K562 (cell line): ENCODE measurements at regions not wholly inside any gene's neighbourhood (a gene's known extent, or its start where the extent isn't known, plus 50 kb on each side); places are given as distances from the start of the nearest gene placed in this dataset.

Experiments used
- ATAC-seq: fragments of 200-7000 bp; cut with Tn5 transposase; 3 replicates; pipeline ENCODE4 v1.9.1; 2020; ENCODE audit warnings: moderate library complexity
- BruUV-seq: library from RNA; stranded (reverse); fragments of 400-500 nt; replicated peaks from 2 replicates; lab custom pipeline; 2021; lab: Mats Ljungman, UMichigan
- CTCF ChIA-PET: fragments of 300-600 bp; formaldehyde crosslinking; extraction: SDS; loops from one replicate; lab custom pipeline; 2021; ENCODE audit warnings: low intra/inter-chr PET ratio; lab: Yijun Ruan, JAX
- POLR2A ChIA-PET: fragments of 300-600, 350-650 bp; sonication (Branson Sonifier 250); formaldehyde crosslinking; extraction: SDS; loops from one replicate; lab custom pipeline; 2021; ENCODE audit warnings: antibody characterized with exemption, inconsistent platforms; lab: Yijun Ruan, JAX
- DNase-seq, 4 experiments: peaks; one replicate each; pipeline versions ENCODE4 v3.0.0 to v3.0.0-alpha.2; 2011 to 2018; ENCODE audit warnings: low spot score in 3 of 4, mixed read lengths in 3 of 4; ENCODE audit errors: extremely low read depth in 1 of 4
- FAIRE-seq: peaks from 2 replicates; lab custom pipeline; 2011; peaks lifted over from hg19 to GRCh38; lab: Jason Lieb, UNC
- H2AFZ ChIP-seq: 2 replicates; pipeline ENCODE4 v1.6.0; 2011; ENCODE audit warnings: low read depth, low read length, control low read depth, inconsistent platforms
- H3K27ac ChIP-seq: fragments of 200-600 bp; 3 replicates; pipeline ENCODE4 v1.8.0; 2011; ENCODE audit warnings: low read depth, mild to moderate bottlenecking, control low read depth, inconsistent platforms, low read length, moderate library complexity, mixed read lengths; ENCODE audit errors: extremely low read depth
- H3K27me3 ChIP-seq, 2 experiments: fragments of 300-600 bp in 1 of 2; 2 replicates in 1 of 2; 3 replicates in 1 of 2; pipeline versions ENCODE4 v1.6.0 to v1.8.0; 2011; ENCODE audit warnings: inconsistent platforms in 2 of 2, low read length in 2 of 2, mild to moderate bottlenecking in 1 of 2, mixed read lengths in 1 of 2, moderate library complexity in 1 of 2; ENCODE audit not compliant: control insufficient read depth in 2 of 2, insufficient read depth in 2 of 2
- H3K36me3 ChIP-seq: fragments of 300-600 bp; 3 replicates; pipeline ENCODE4 v1.8.0; 2011; ENCODE audit warnings: mild to moderate bottlenecking, low read length, inconsistent platforms; ENCODE audit not compliant: control insufficient read depth, insufficient read depth
- H3K4me1 ChIP-seq, 2 experiments: fragments of 200-600 bp in 1 of 2; replicated peaks in 1 of 2; 2 replicates in 1 of 2; 3 replicates in 1 of 2; pipeline versions ENCODE4 v1.5.1 to v1.8.0; 2011; ENCODE audit warnings: inconsistent platforms in 2 of 2, low read length in 2 of 2, mild to moderate bottlenecking in 1 of 2, mixed read lengths in 1 of 2, moderate library complexity in 1 of 2; ENCODE audit not compliant: control insufficient read depth in 2 of 2, insufficient read depth in 2 of 2
- H3K4me2 ChIP-seq: 2 replicates; pipeline ENCODE4 v1.6.1; 2011; ENCODE audit warnings: low read length, control low read depth, inconsistent platforms, mixed read lengths; ENCODE audit not compliant: insufficient read depth
- H3K4me3 ChIP-seq: fragments of 200-600 bp; sonication (generic), shearing (Covaris generic); 2 replicates; pipeline ENCODE4 v1.5.1; 2016; ENCODE audit warnings: control low read depth, inconsistent platforms
- H3K79me2 ChIP-seq: fragments of 200-600 bp; 3 replicates; pipeline ENCODE4 v1.8.0; 2011; ENCODE audit warnings: low read length, inconsistent platforms; ENCODE audit not compliant: control insufficient read depth, insufficient read depth
- H3K9ac ChIP-seq, 2 experiments: 2 replicates each; pipeline versions ENCODE4 v1.6.0 to v1.6.1; 2011; ENCODE audit warnings: low read depth in 2 of 2, low read length in 2 of 2, control low read depth in 1 of 2, inconsistent platforms in 1 of 2, mild to moderate bottlenecking in 1 of 2, mixed read lengths in 1 of 2; ENCODE audit not compliant: insufficient read depth in 1 of 2
- H3K9me1 ChIP-seq: one replicate; pipeline ENCODE4 v1.6.0; 2011; ENCODE audit warnings: inconsistent platforms, mild to moderate bottlenecking, low read length, moderate library complexity; ENCODE audit not compliant: control insufficient read depth, insufficient read depth
- H3K9me3 ChIP-seq: replicated peaks from 2 replicates; pipeline ENCODE4 v1.5.1; 2011; ENCODE audit warnings: low read depth, low read length, inconsistent platforms; ENCODE audit not compliant: control insufficient read depth, insufficient read depth
- H4K20me1 ChIP-seq: replicated peaks from 2 replicates; pipeline ENCODE4 v1.6.1; 2011; ENCODE audit warnings: low read length, inconsistent platforms, mixed read lengths; ENCODE audit not compliant: control insufficient read depth, insufficient read depth
- E4F1 ChIP-seq: fragments of 250-450 bp; sonication (Bioruptor Pico); IDR thresholded peaks from 2 replicates; pipeline ENCODE4 v1.5.0; 2021; ENCODE audit warnings: mild to moderate bottlenecking, borderline replicate concordance
- MAFG ChIP-seq: fragments of 450-650 bp; conservative IDR thresholded peaks from 2 replicates; pipeline ENCODE4 v1.6.1; 2016; ENCODE audit warnings: missing genetic modification characterization, missing compliant biosample characterization
- PHF8 ChIP-seq: fragments of 200-600 bp; sonication (generic); IDR thresholded peaks from 2 replicates; pipeline ENCODE4 v1.6.1; 2012; ENCODE audit warnings: mixed run types, mild to moderate bottlenecking, inconsistent platforms, low read length, moderate library complexity, borderline replicate concordance
- RNF2 ChIP-seq: sonication (generic); IDR thresholded peaks from 2 replicates; pipeline ENCODE4 v1.6.1; 2016
- SAFB ChIP-seq: fragments of 200-400 bp; formaldehyde crosslinking; IDR thresholded peaks from 2 replicates; pipeline ENCODE4 v1.6.1; 2017; ENCODE audit warnings: low read depth, low read length, borderline replicate concordance
- ZNF232 ChIP-seq: sonication (generic); formaldehyde crosslinking; IDR thresholded peaks from 2 replicates; pipeline ENCODE4 v1.8.0; 2022; ENCODE audit warnings: mild to moderate bottlenecking, missing genetic modification reagents
- ZNF274 ChIP-seq: IDR thresholded peaks from 2 replicates; pipeline ENCODE4 v1.6.1; 2011; ENCODE audit warnings: low read depth, mild to moderate bottlenecking, low read length, moderate library complexity, borderline replicate concordance
- WGBS: fragments of 100-300 bp; shearing (Covaris generic); methylation state at CpG from one replicate; pipeline ENCODE4 v1.1.6; 2016; ENCODE audit warnings: low coverage, mixed read lengths; ENCODE audit not compliant: insufficient coverage; ENCODE audit errors: missing lambda C conversion rate; 5-methylcytosine and 5-hydroxymethylcytosine counted together
- in situ Hi-C: fragments of 300-500 bp; cut with MboI; formaldehyde crosslinking; loops from 4 replicates; pipeline ENCODE4 v1.15.0; 2018; ENCODE audit warnings: inconsistent platforms, mixed read lengths
- intact Hi-C: fragments of 100-400 bp; cut with micrococcal nuclease; formaldehyde crosslinking; loops from 2 replicates; pipeline ENCODE4 v1.14.2; 2022
- TF ChIP-seq, protein P1 (sequence below): IDR thresholded peaks from 3 replicates; pipeline ENCODE4 v1.6.1; 2011; ENCODE audit warnings: borderline replicate concordance, mild to moderate bottlenecking; ENCODE audit not compliant: insufficient read length, insufficient read depth
- TF ChIP-seq, protein P2 (sequence below), 2 experiments: fragments of 450-650 bp; IDR thresholded peaks; 2 replicates each; pipeline ENCODE4 v1.6.1; 2016
- TF ChIP-seq, protein P3 (sequence below): fragments of 250-450 bp; sonication (Bioruptor Pico); IDR thresholded peaks from 2 replicates; pipeline ENCODE4 v1.4.0; 2020; ENCODE audit warnings: borderline replicate concordance

DNA sequence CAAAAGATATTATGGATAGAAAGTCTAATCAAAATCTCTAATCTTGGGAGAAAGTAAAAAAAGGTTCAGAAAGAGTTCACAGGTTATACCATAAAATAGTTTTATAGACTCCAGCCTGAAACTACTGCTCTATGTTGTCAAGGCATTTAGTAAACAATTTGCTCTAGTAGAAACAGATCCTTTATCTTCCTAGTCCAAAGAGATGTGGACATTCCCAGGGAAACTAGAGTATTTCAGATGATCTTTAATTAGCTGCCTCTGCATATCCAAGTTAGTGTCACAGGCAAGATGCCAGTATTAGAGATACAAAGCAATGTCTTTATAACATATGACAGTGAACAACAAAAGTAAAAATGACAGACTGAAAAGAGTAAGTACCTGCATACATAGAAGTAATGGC lies 708.6 kb downstream of the CCDC85A start:
- Histone ChIP-seq H3K4me1 (no peaks in the 10 kb centered on the region), H3K4me2 (no peak overlapping the region), H3K9ac (no peak overlapping the region), H3K27me3 (no peaks in the 10 kb centered on the region), H3K27ac (no peak overlapping the region), H3K9me3 (no peaks in the 10 kb centered on the region; the same call in 1 of the 2 replicates), H3K79me2 (no peaks in the 10 kb centered on the region), H3K4me3 (no peak overlapping the region), H3K36me3 (no peaks in the 10 kb centered on the region), H3K9me1 (no peaks in the 10 kb centered on the region), H2AFZ (no peak overlapping the region), H4K20me1 (no peaks in the 10 kb centered on the region)
- DNase-seq: no peak
- CTCF ChIA-PET: no interaction called here
- FAIRE-seq: no peak
- ATAC-seq: no peak
- POLR2A ChIA-PET: no interaction called here
- TF ChIP-seq PHF8: no peak
- intact Hi-C loops (no loop called here), in situ Hi-C loops (no loop called here)
- BruUV-seq: no TSS peak

DNA sequence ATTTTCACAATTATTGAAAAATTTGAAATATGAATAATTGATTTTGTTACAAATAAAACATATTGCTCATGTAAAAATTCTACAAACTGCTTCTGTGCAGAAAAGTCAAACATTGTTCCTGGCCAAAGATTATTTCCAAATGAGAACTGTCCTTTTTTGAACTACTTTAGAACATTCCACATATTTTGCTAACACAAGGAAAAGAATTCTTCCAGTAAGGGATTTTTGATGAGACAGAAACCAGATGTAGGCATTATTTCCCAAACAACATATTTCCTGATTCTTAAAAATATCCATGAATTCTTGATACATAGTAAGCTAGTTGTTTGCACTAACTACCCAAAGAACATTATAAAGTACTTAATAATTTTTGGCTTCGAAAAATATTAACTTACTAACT lies 715.2 kb downstream of the CCDC85A start:
- FAIRE-seq (no peak), ATAC-seq (no peak), DNase-seq (no peak)
- Histone ChIP-seq H2AFZ (no peak overlapping the region), H3K4me1 (no peaks in the 10 kb centered on the region), H3K79me2 (no peaks in the 10 kb centered on the region), H3K4me2 (no peak overlapping the region), H3K9ac (no peak overlapping the region), H4K20me1 (no peaks in the 10 kb centered on the region), H3K9me1 (no peaks in the 10 kb centered on the region), H3K27me3 (no peaks in the 10 kb centered on the region), H3K4me3 (no peak overlapping the region), H3K27ac (no peak overlapping the region), H3K36me3 (no peaks in the 10 kb centered on the region), H3K9me3 (0 out of 2 replicates have a peak, but pooled peaks cover 1% of the 10 kb centered on the region)
- intact Hi-C loops (no loop called here), in situ Hi-C loops (no loop called here)
- WGBS: 0% methylated on average over 1 of the region's 1 CpG
- ChIA-PET CTCF (no interaction called here), POLR2A (no interaction called here)
- BruUV-seq: no TSS peak
- TF ChIP-seq, protein P1, sequence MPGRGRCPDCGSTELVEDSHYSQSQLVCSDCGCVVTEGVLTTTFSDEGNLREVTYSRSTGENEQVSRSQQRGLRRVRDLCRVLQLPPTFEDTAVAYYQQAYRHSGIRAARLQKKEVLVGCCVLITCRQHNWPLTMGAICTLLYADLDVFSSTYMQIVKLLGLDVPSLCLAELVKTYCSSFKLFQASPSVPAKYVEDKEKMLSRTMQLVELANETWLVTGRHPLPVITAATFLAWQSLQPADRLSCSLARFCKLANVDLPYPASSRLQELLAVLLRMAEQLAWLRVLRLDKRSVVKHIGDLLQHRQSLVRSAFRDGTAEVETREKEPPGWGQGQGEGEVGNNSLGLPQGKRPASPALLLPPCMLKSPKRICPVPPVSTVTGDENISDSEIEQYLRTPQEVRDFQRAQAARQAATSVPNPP: no peak
- no peak for TF ChIP-seq ZNF274
- TF ChIP-seq, protein P2, sequence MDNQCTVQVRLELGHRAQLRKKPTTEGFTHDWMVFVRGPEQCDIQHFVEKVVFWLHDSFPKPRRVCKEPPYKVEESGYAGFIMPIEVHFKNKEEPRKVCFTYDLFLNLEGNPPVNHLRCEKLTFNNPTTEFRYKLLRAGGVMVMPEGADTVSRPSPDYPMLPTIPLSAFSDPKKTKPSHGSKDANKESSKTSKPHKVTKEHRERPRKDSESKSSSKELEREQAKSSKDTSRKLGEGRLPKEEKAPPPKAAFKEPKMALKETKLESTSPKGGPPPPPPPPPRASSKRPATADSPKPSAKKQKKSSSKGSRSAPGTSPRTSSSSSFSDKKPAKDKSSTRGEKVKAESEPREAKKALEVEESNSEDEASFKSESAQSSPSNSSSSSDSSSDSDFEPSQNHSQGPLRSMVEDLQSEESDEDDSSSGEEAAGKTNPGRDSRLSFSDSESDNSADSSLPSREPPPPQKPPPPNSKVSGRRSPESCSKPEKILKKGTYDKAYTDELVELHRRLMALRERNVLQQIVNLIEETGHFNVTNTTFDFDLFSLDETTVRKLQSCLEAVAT (IDR thresholded peaks at IDR 0.05): no peak
- TF ChIP-seq MAFG (tag): no peak
- TF ChIP-seq SAFB: no peak
- TF ChIP-seq ZNF232 (CRISPR knock-in tag): no peak
- TF ChIP-seq E4F1 (CRISPR knock-in tag): no peak
- no peak for TF ChIP-seq RNF2
- TF ChIP-seq, protein P3, sequence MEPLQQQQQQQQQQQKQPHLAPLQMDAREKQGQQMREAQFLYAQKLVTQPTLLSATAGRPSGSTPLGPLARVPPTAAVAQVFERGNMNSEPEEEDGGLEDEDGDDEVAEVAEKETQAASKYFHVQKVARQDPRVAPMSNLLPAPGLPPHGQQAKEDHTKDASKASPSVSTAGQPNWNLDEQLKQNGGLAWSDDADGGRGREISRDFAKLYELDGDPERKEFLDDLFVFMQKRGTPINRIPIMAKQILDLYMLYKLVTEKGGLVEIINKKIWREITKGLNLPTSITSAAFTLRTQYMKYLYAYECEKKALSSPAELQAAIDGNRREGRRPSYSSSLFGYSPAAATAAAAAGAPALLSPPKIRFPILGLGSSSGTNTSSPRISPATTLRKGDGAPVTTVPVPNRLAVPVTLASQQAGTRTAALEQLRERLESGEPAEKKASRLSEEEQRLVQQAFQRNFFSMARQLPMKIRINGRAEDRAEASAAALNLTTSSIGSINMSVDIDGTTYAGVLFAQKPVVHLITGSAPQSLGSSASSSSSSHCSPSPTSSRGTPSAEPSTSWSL: no peak
